ENCODE measurements at regions not wholly inside any gene's neighbourhood (a gene's known extent, or its start where the extent isn't known, plus 50 kb on each side); places are given as distances from the start of the nearest gene placed in this dataset.

- no peaks in the 10 kb centered on the region for H3K4me1 ChIP-seq (ENCODE audit: control insufficient read depth, insufficient read depth, low read length)
- no peaks in the 10 kb centered on the region for H3K36me3 ChIP-seq (ENCODE audit: control insufficient read depth, insufficient read depth, low read length)
- H3K27me3 ChIP-seq (ENCODE audit: control insufficient read depth, insufficient read depth, low read length), result no peaks in the 10 kb centered on the region
- H3K9me3 ChIP-seq (replicated peaks; ENCODE audit: control insufficient read depth, low read depth, low read length), result no peaks in the 10 kb centered on the region
- no peak for DNase-seq
- no peak overlapping the region for H3K4me3 ChIP-seq (ENCODE audit: low read length)
- WGBS (ENCODE audit: insufficient coverage), result no CpG with 5 or more reads among the region's 1 CpG
- no peak overlapping the region for H3K27ac ChIP-seq (ENCODE audit: low read length)
These were observed 168.6 kb downstream of the SUCLA2 start for GRCh38 chr13:47832458-47832972.

- H3K36me3 ChIP-seq (ENCODE audit: control insufficient read depth, insufficient read depth, low read length), result no peaks in the 10 kb centered on the region
- no peak overlapping the region for H3K4me3 ChIP-seq (ENCODE audit: low read length)
- H3K9me3 ChIP-seq (replicated peaks; ENCODE audit: control insufficient read depth, low read depth, low read length), result no peaks in the 10 kb centered on the region
- H3K4me1 ChIP-seq (ENCODE audit: control insufficient read depth, insufficient read depth, low read length), result no peaks in the 10 kb centered on the region
- no CpG with 5 or more reads among the region's 1 CpG for WGBS (ENCODE audit: insufficient coverage)
- DNase-seq, result no peak
- no peaks in the 10 kb centered on the region for H3K27me3 ChIP-seq (ENCODE audit: control insufficient read depth, insufficient read depth, low read length)
- H3K27ac ChIP-seq (ENCODE audit: low read length), result no peak overlapping the region
These were observed 169.8 kb downstream of the SUCLA2 start for GRCh38 chr13:47831265-47831664.

GRCh38 chr13:47829690-47830089, 171.4 kb downstream of the SUCLA2 start:
- WGBS (ENCODE audit: insufficient coverage), result no CpG with 5 or more reads among the region's 1 CpG
- no peaks in the 10 kb centered on the region for H3K36me3 ChIP-seq (ENCODE audit: control insufficient read depth, insufficient read depth, low read length)
- H3K9me3 ChIP-seq (replicated peaks; ENCODE audit: control insufficient read depth, low read depth, low read length), result no peaks in the 10 kb centered on the region
- H3K4me3 ChIP-seq (ENCODE audit: low read length), result no peak overlapping the region
- H3K27me3 ChIP-seq (ENCODE audit: control insufficient read depth, insufficient read depth, low read length), result no peaks in the 10 kb centered on the region
- H3K4me1 ChIP-seq (ENCODE audit: control insufficient read depth, insufficient read depth, low read length), result no peaks in the 10 kb centered on the region
- H3K27ac ChIP-seq (ENCODE audit: low read length), result no peak overlapping the region
- peak; percentile 14 for DNase-seq

- Histone ChIP-seq H3K4me3 (ENCODE audit: low read length) (no peak overlapping the region), H3K36me3 (ENCODE audit: control insufficient read depth, insufficient read depth, low read length) (no peaks in the 10 kb centered on the region), H3K27ac (ENCODE audit: low read length) (no peak overlapping the region), H3K9me3 (replicated peaks; ENCODE audit: control insufficient read depth, low read depth, low read length) (no peaks in the 10 kb centered on the region), H3K27me3 (ENCODE audit: control insufficient read depth, insufficient read depth, low read length) (no peaks in the 10 kb centered on the region), H3K4me1 (ENCODE audit: control insufficient read depth, insufficient read depth, low read length) (no peaks in the 10 kb centered on the region)
- 40% methylated on average over 1 of the region's 2 CpGs for WGBS (ENCODE audit: insufficient coverage)
- DNase-seq, result peak; percentile 41
These were observed 174.6 kb downstream of the SUCLA2 start for GRCh38 chr13:47826471-47826870.

GRCh38 chr13:47822036-47822435, 179.0 kb downstream of the SUCLA2 start:
- no peak for DNase-seq
- no peaks in the 10 kb centered on the region for H3K9me3 ChIP-seq (replicated peaks; ENCODE audit: control insufficient read depth, low read depth, low read length)
- 100% methylated on average over 1 of the region's 4 CpGs for WGBS (ENCODE audit: insufficient coverage)
- no peak overlapping the region for H3K4me3 ChIP-seq (ENCODE audit: low read length)
- no peaks in the 10 kb centered on the region for H3K27me3 ChIP-seq (ENCODE audit: control insufficient read depth, insufficient read depth, low read length)
- H3K4me1 ChIP-seq (ENCODE audit: control insufficient read depth, insufficient read depth, low read length), result no peaks in the 10 kb centered on the region
- no peaks in the 10 kb centered on the region for H3K36me3 ChIP-seq (ENCODE audit: control insufficient read depth, insufficient read depth, low read length)
- H3K27ac ChIP-seq (ENCODE audit: low read length), result no peak overlapping the region

GRCh38 chr13:47816831-47817230, 184.2 kb downstream of the SUCLA2 start:
- 80% methylated on average over 1 of the region's 5 CpGs for WGBS (ENCODE audit: insufficient coverage)
- Histone ChIP-seq H3K36me3 (ENCODE audit: control insufficient read depth, insufficient read depth, low read length) (no peaks in the 10 kb centered on the region), H3K9me3 (replicated peaks; ENCODE audit: control insufficient read depth, low read depth, low read length) (no peaks in the 10 kb centered on the region), H3K4me3 (ENCODE audit: low read length) (no peak overlapping the region), H3K27me3 (ENCODE audit: control insufficient read depth, insufficient read depth, low read length) (no peaks in the 10 kb centered on the region), H3K4me1 (ENCODE audit: control insufficient read depth, insufficient read depth, low read length) (no peaks in the 10 kb centered on the region), H3K27ac (ENCODE audit: low read length) (no peak overlapping the region)
- DNase-seq, result no peak

GRCh38 chr13:47813718-47814117, 187.4 kb downstream of the SUCLA2 start:
- 50% methylated on average over 1 of the region's 1 CpG for WGBS (ENCODE audit: insufficient coverage)
- H3K4me3 ChIP-seq (ENCODE audit: low read length), result no peak overlapping the region
- no peaks in the 10 kb centered on the region for H3K4me1 ChIP-seq (ENCODE audit: control insufficient read depth, insufficient read depth, low read length)
- no peak overlapping the region for H3K27ac ChIP-seq (ENCODE audit: low read length)
- DNase-seq, result no peak
- H3K9me3 ChIP-seq (replicated peaks; ENCODE audit: control insufficient read depth, low read depth, low read length), result no peaks in the 10 kb centered on the region
- H3K36me3 ChIP-seq (ENCODE audit: control insufficient read depth, insufficient read depth, low read length), result no peaks in the 10 kb centered on the region
- H3K27me3 ChIP-seq (ENCODE audit: control insufficient read depth, insufficient read depth, low read length), result no peaks in the 10 kb centered on the region

- no peaks in the 10 kb centered on the region for H3K9me3 ChIP-seq (replicated peaks; ENCODE audit: control insufficient read depth, low read depth, low read length)
- WGBS (ENCODE audit: insufficient coverage), result no CpG with 5 or more reads among the region's 1 CpG
- no peaks in the 10 kb centered on the region for H3K4me1 ChIP-seq (ENCODE audit: control insufficient read depth, insufficient read depth, low read length)
- H3K4me3 ChIP-seq (ENCODE audit: low read length), result no peak overlapping the region
- H3K27ac ChIP-seq (ENCODE audit: low read length), result no peak overlapping the region
- DNase-seq, result no peak
- H3K36me3 ChIP-seq (ENCODE audit: control insufficient read depth, insufficient read depth, low read length), result no peaks in the 10 kb centered on the region
- H3K27me3 ChIP-seq (ENCODE audit: control insufficient read depth, insufficient read depth, low read length), result no peaks in the 10 kb centered on the region
These were observed 191.7 kb downstream of the SUCLA2 start for GRCh38 chr13:47809411-47809810.

GRCh38 chr13:47803131-47803530, 197.9 kb downstream of the SUCLA2 start:
- Histone ChIP-seq H3K4me1 (ENCODE audit: control insufficient read depth, insufficient read depth, low read length) (no peaks in the 10 kb centered on the region), H3K36me3 (ENCODE audit: control insufficient read depth, insufficient read depth, low read length) (no peaks in the 10 kb centered on the region), H3K27ac (ENCODE audit: low read length) (no peak overlapping the region), H3K4me3 (ENCODE audit: low read length) (no peak overlapping the region), H3K27me3 (ENCODE audit: control insufficient read depth, insufficient read depth, low read length) (no peaks in the 10 kb centered on the region), H3K9me3 (replicated peaks; ENCODE audit: control insufficient read depth, low read depth, low read length) (peaks cover 4% of the 10 kb centered on the region)
- WGBS (ENCODE audit: insufficient coverage), result no CpG with 5 or more reads among the region's 2 CpGs
- no peak for DNase-seq

GRCh38 chr13:47801555-47801954, 199.5 kb downstream of the SUCLA2 start:
- DNase-seq, result no peak
- H3K36me3 ChIP-seq (ENCODE audit: control insufficient read depth, insufficient read depth, low read length), result no peaks in the 10 kb centered on the region
- peaks cover 4% of the 10 kb centered on the region for H3K9me3 ChIP-seq (replicated peaks; ENCODE audit: control insufficient read depth, low read depth, low read length)
- no peak overlapping the region for H3K4me3 ChIP-seq (ENCODE audit: low read length)
- H3K27me3 ChIP-seq (ENCODE audit: control insufficient read depth, insufficient read depth, low read length), result no peaks in the 10 kb centered on the region
- no peak overlapping the region for H3K27ac ChIP-seq (ENCODE audit: low read length)
- no peaks in the 10 kb centered on the region for H3K4me1 ChIP-seq (ENCODE audit: control insufficient read depth, insufficient read depth, low read length)
- 86% methylated on average over 1 of the region's 3 CpGs for WGBS (ENCODE audit: insufficient coverage)

- Histone ChIP-seq H3K27me3 (ENCODE audit: control insufficient read depth, insufficient read depth, low read length) (no peaks in the 10 kb centered on the region), H3K4me1 (ENCODE audit: control insufficient read depth, insufficient read depth, low read length) (no peaks in the 10 kb centered on the region), H3K36me3 (ENCODE audit: control insufficient read depth, insufficient read depth, low read length) (no peaks in the 10 kb centered on the region), H3K27ac (ENCODE audit: low read length) (no peak overlapping the region), H3K4me3 (ENCODE audit: low read length) (no peak overlapping the region), H3K9me3 (replicated peaks; ENCODE audit: control insufficient read depth, low read depth, low read length) (peaks cover 4% of the 10 kb centered on the region)
- no CpG with 5 or more reads among the region's 2 CpGs for WGBS (ENCODE audit: insufficient coverage)
- no peak for DNase-seq
These were observed 200.5 kb downstream of the SUCLA2 start for GRCh38 chr13:47800593-47800992.

Data from muscle of leg (tissue), 3 donors.